H9 (cell line): ENCODE measurements at regions not wholly inside any gene's neighbourhood (a gene's known extent, or its start where the extent isn't known, plus 50 kb on each side); places are given as distances from the start of the nearest gene placed in this dataset.

Source experiments
- DNase-seq: peaks from one replicate; pipeline ENCODE4 v3.0.0-alpha.2; 2017
- H2AFZ ChIP-seq: one replicate; pipeline ENCODE4 v1.6.1; 2013; ENCODE audit warnings: mild to moderate bottlenecking, low read length, control low read depth, moderate library complexity
- H2AK5ac ChIP-seq: 2 replicates; pipeline ENCODE4 v1.6.1; 2013; ENCODE audit warnings: low read length, control low read depth, mixed read lengths; ENCODE audit not compliant: insufficient read length
- H2BK120ac ChIP-seq: one replicate; pipeline ENCODE4 v1.6.1; 2013; ENCODE audit warnings: low read depth, mild to moderate bottlenecking, low read length, control low read depth, inconsistent platforms; ENCODE audit not compliant: poor library complexity, severe bottlenecking
- H2BK12ac ChIP-seq: 2 replicates; pipeline ENCODE4 v1.6.1; 2013; ENCODE audit warnings: low read length, control low read depth, mixed read lengths, low read depth; ENCODE audit not compliant: insufficient read length
- H2BK15ac ChIP-seq: 2 replicates; pipeline ENCODE4 v1.6.1; 2013; ENCODE audit warnings: low read depth, low read length, control low read depth
- H2BK20ac ChIP-seq: one replicate; pipeline ENCODE4 v1.6.1; 2013; ENCODE audit warnings: low read depth, mild to moderate bottlenecking, low read length, control low read depth, inconsistent platforms; ENCODE audit not compliant: poor library complexity, severe bottlenecking
- H2BK5ac ChIP-seq: 2 replicates; pipeline ENCODE4 v1.6.1; 2013; ENCODE audit warnings: low read length, control low read depth, mixed read lengths; ENCODE audit not compliant: insufficient read length
- H3K14ac ChIP-seq: 2 replicates; pipeline ENCODE4 v1.6.1; 2013; ENCODE audit warnings: low read length, control low read depth; ENCODE audit not compliant: insufficient read depth
- H3K18ac ChIP-seq: 2 replicates; pipeline ENCODE4 v1.6.1; 2013; ENCODE audit warnings: low read depth, mild to moderate bottlenecking, mixed read lengths, low read length, control low read depth; ENCODE audit not compliant: insufficient read length
- H3K23ac ChIP-seq: 2 replicates; pipeline ENCODE4 v1.6.1; 2013; ENCODE audit warnings: low read length, control low read depth, mixed read lengths, low read depth; ENCODE audit not compliant: insufficient read length
- H3K23me2 ChIP-seq: 2 replicates; pipeline ENCODE4 v1.6.1; 2013; ENCODE audit warnings: low read depth, mild to moderate bottlenecking, mixed read lengths, low read length, control low read depth; ENCODE audit not compliant: insufficient read length, poor library complexity, severe bottlenecking
- H3K27ac ChIP-seq: 2 replicates; pipeline ENCODE4 v1.5.1; 2013; ENCODE audit warnings: low read length, control low read depth, mixed read lengths, low read depth; ENCODE audit not compliant: insufficient read length
- H3K27me3 ChIP-seq: 2 replicates; pipeline ENCODE4 v1.6.1; 2013; ENCODE audit warnings: low read length, control low read depth, inconsistent platforms; ENCODE audit not compliant: insufficient read depth
- H3K4ac ChIP-seq: 2 replicates; pipeline ENCODE4 v1.6.1; 2013; ENCODE audit warnings: low read depth, mild to moderate bottlenecking, control low read depth, inconsistent platforms, low read length, moderate library complexity
- H3K4me1 ChIP-seq: 2 replicates; pipeline ENCODE4 v1.6.1; 2013; ENCODE audit warnings: low read length, control low read depth, inconsistent platforms; ENCODE audit not compliant: insufficient read depth
- H3K4me2 ChIP-seq: 2 replicates; pipeline ENCODE4 v1.6.1; 2013; ENCODE audit warnings: low read length, control low read depth, mixed read lengths; ENCODE audit not compliant: insufficient read length, insufficient read depth
- H3K56ac ChIP-seq: 2 replicates; pipeline ENCODE4 v1.6.1; 2013; ENCODE audit warnings: low read depth, mild to moderate bottlenecking, mixed read lengths, low read length, control low read depth; ENCODE audit not compliant: insufficient read length
- H3K79me1 ChIP-seq: 2 replicates; pipeline ENCODE4 v1.6.1; 2013; ENCODE audit warnings: low read depth, mild to moderate bottlenecking, moderate library complexity, low read length, control low read depth, inconsistent platforms; ENCODE audit not compliant: insufficient read depth, poor library complexity, severe bottlenecking
- H3K79me2 ChIP-seq: 2 replicates; pipeline ENCODE4 v1.6.1; 2013; ENCODE audit warnings: low read length, control low read depth, inconsistent platforms; ENCODE audit not compliant: insufficient read depth
- H3K9ac ChIP-seq: 2 replicates; pipeline ENCODE4 v1.6.1; 2013; ENCODE audit warnings: low read length, control low read depth, mixed read lengths; ENCODE audit not compliant: insufficient read length; ENCODE audit errors: extremely low read depth
- H3K9me3 ChIP-seq: one replicate; pipeline ENCODE4 v1.6.1; 2013; ENCODE audit warnings: low read depth, low read length, inconsistent platforms; ENCODE audit not compliant: control insufficient read depth
- H3T11ph ChIP-seq: one replicate; pipeline ENCODE4 v1.6.1; 2013; ENCODE audit warnings: mild to moderate bottlenecking, low read length, control low read depth, inconsistent platforms
- H4K20me1 ChIP-seq: one replicate; pipeline ENCODE4 v1.6.1; 2013; ENCODE audit not compliant: control insufficient read depth, insufficient read length, insufficient read depth
- H4K5ac ChIP-seq: 2 replicates; pipeline ENCODE4 v1.6.1; 2013; ENCODE audit warnings: low read depth, mild to moderate bottlenecking, mixed read lengths, low read length, control low read depth; ENCODE audit not compliant: insufficient read length
- H4K8ac ChIP-seq: replicated peaks from 2 replicates; pipeline ENCODE4 v1.6.1; 2013; ENCODE audit warnings: low read length, control low read depth, mixed read lengths, low read depth; ENCODE audit not compliant: insufficient read length
- H4K91ac ChIP-seq: 2 replicates; pipeline ENCODE4 v1.6.1; 2013; ENCODE audit warnings: low read depth, mild to moderate bottlenecking, moderate library complexity, mixed read lengths, low read length, control low read depth; ENCODE audit not compliant: insufficient read length
- H3K27ac Mint-ChIP-seq, 3 experiments: 2 replicates in 2 of 3; 3 replicates in 1 of 3; pipeline ENCODE4 v1.8.0; 2020 to 2021; ENCODE audit warnings: mixed read lengths in 3 of 3, mild to moderate bottlenecking in 1 of 3, moderate library complexity in 1 of 3
- H3K27me3 Mint-ChIP-seq: 2 replicates; pipeline ENCODE4 v1.8.0; 2021; ENCODE audit warnings: low read depth, mild to moderate bottlenecking, moderate library complexity, mixed read lengths
- H3K36me3 Mint-ChIP-seq, 3 experiments: 2 replicates in 2 of 3; 3 replicates in 1 of 3; pipeline ENCODE4 v1.8.0; 2020 to 2021; ENCODE audit warnings: low read depth in 3 of 3, mixed read lengths in 3 of 3; ENCODE audit not compliant: insufficient read depth in 1 of 3
- H3K4me1 Mint-ChIP-seq, 2 experiments: 2 replicates each; pipeline ENCODE4 v1.8.0; 2020; ENCODE audit warnings: mixed read lengths in 2 of 2
- H3K4me3 Mint-ChIP-seq, 2 experiments: 2 replicates in 1 of 2; 3 replicates in 1 of 2; pipeline ENCODE4 v1.8.0; 2020 to 2021; ENCODE audit warnings: mild to moderate bottlenecking in 2 of 2, mixed read lengths in 2 of 2, moderate library complexity in 1 of 2
- H3K9me3 Mint-ChIP-seq, 2 experiments: 2 replicates in 1 of 2; 3 replicates in 1 of 2; pipeline ENCODE4 v1.8.0; 2020; ENCODE audit warnings: mild to moderate bottlenecking in 2 of 2, mixed read lengths in 2 of 2, moderate library complexity in 1 of 2
- WGBS: extraction: QIAGEN DNeasy Blood & Tissue Kit; methylation state at CpG from one replicate; pipeline ENCODE4 v1.1.7; 2013; ENCODE audit warnings: missing lambda C conversion rate, low lambda C conversion rate, mixed read lengths; ENCODE audit not compliant: insufficient read length; ENCODE audit errors: extremely low coverage; 5-methylcytosine and 5-hydroxymethylcytosine counted together
- TF ChIP-seq, protein P1 (sequence below): fragments of 200-600 bp; sonication (generic); conservative IDR thresholded peaks from 3 replicates; pipeline ENCODE4 v1.8.0; 2021; ENCODE audit warnings: antibody characterized with exemption, mild to moderate bottlenecking

DNA sequence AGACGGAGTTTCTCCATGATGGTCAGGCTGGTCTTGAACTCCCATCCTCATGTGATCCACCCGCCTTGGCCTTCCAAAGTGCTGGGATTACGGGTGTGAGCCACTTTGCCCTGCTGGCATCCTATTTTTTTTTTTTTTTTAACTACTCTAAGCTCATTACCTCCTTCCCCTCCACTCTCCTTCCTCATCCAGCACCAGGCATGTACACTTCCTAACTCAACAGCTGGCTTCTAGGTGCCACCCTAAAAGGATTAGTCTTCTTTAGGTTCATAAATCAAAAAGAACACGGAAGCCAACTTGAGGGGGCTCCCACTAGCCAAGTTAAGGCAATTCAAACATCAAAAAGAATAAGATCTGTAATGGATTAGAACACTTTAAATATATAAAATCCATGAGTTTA is 70.6 kb upstream of the TEX51 start:
- Histone ChIP-seq H3K23me2 (no peaks in the 10 kb centered on the region), H3K23ac (no peak overlapping the region), H4K8ac (no peak overlapping the region), H3K27me3 (no peaks in the 10 kb centered on the region), H3K4me1 (no peaks in the 10 kb centered on the region; the same call in 1 of the 2 replicates), H3K9ac (no peak overlapping the region), H4K20me1 (peaks cover 2% of the 10 kb centered on the region), H2AK5ac (no peak overlapping the region), H3K18ac (no peak overlapping the region), H2BK12ac (no peak overlapping the region), H3K27ac (no peak overlapping the region), H3K9me3 (no peaks in the 10 kb centered on the region), H3K4ac (no peak overlapping the region), H3K14ac (no peak overlapping the region), H3K79me2 (no peaks in the 10 kb centered on the region), H2AFZ (no peak overlapping the region), H2BK5ac (no peak overlapping the region), H3K56ac (no peak overlapping the region), H3T11ph (no peak overlapping the region), H3K4me2 (no peak overlapping the region), H2BK120ac (no peak overlapping the region), H3K79me1 (no peaks in the 10 kb centered on the region), H4K91ac (no peak overlapping the region), H2BK15ac (no peak overlapping the region), H4K5ac (no peak overlapping the region), H2BK20ac (no peak overlapping the region)
- no CpG with 5 or more reads among the region's 4 CpGs for WGBS
- H3K4me3 Mint-ChIP-seq: no peak overlapping the region
- no peak overlapping the region for H3K27ac Mint-ChIP-seq
- no peaks in the 10 kb centered on the region for H3K36me3 Mint-ChIP-seq
- no peaks in the 10 kb centered on the region for H3K9me3 Mint-ChIP-seq
- peaks cover 19 to 23% of the 10 kb centered on the region in 2 experiments for H3K4me1 Mint-ChIP-seq
- TF ChIP-seq, protein P1, sequence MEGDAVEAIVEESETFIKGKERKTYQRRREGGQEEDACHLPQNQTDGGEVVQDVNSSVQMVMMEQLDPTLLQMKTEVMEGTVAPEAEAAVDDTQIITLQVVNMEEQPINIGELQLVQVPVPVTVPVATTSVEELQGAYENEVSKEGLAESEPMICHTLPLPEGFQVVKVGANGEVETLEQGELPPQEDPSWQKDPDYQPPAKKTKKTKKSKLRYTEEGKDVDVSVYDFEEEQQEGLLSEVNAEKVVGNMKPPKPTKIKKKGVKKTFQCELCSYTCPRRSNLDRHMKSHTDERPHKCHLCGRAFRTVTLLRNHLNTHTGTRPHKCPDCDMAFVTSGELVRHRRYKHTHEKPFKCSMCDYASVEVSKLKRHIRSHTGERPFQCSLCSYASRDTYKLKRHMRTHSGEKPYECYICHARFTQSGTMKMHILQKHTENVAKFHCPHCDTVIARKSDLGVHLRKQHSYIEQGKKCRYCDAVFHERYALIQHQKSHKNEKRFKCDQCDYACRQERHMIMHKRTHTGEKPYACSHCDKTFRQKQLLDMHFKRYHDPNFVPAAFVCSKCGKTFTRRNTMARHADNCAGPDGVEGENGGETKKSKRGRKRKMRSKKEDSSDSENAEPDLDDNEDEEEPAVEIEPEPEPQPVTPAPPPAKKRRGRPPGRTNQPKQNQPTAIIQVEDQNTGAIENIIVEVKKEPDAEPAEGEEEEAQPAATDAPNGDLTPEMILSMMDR: no peak
- DNase-seq: no peak
- peaks cover 21% of the 10 kb centered on the region for H3K27me3 Mint-ChIP-seq
